Osteoblast (primary cell): ENCODE measurements at regions not wholly inside any gene's neighbourhood (a gene's known extent, or its start where the extent isn't known, plus 50 kb on each side); places are given as distances from the start of the nearest gene placed in this dataset.

ENCODE experiments used
- DNase-seq: peaks from one replicate; pipeline ENCODE4 v3.0.0; 2011; ENCODE audit warnings: low spot score, mixed read lengths; ENCODE audit not compliant: insufficient read length; ENCODE audit errors: missing footprints
- H2AFZ ChIP-seq: 2 replicates; pipeline ENCODE4 v1.6.0; 2011; ENCODE audit warnings: mild to moderate bottlenecking, low read length
- H3K27ac ChIP-seq: 2 replicates; pipeline ENCODE4 v1.5.1; 2011; ENCODE audit warnings: mild to moderate bottlenecking, low read depth, low read length, moderate library complexity
- H3K27me3 ChIP-seq: 2 replicates; pipeline ENCODE4 v1.6.0; 2012; ENCODE audit warnings: mild to moderate bottlenecking, control low read depth, inconsistent platforms, low read length, moderate library complexity; ENCODE audit not compliant: insufficient read depth
- H3K36me3 ChIP-seq: 2 replicates; pipeline ENCODE4 v1.5.1; 2011; ENCODE audit warnings: mild to moderate bottlenecking, low read length, control low read depth, moderate library complexity; ENCODE audit not compliant: insufficient read depth
- H3K4me1 ChIP-seq: 2 replicates; pipeline ENCODE4 v1.5.1; 2011; ENCODE audit warnings: mild to moderate bottlenecking, low read length, control low read depth, moderate library complexity; ENCODE audit not compliant: insufficient read depth
- H3K4me2 ChIP-seq: 2 replicates; pipeline ENCODE4 v1.6.0; 2011; ENCODE audit warnings: mild to moderate bottlenecking, low read length; ENCODE audit not compliant: insufficient read depth
- H3K4me3 ChIP-seq: fragments of 200-600 bp; sonication (generic); 3 replicates; pipeline ENCODE4 v1.5.1; 2012; ENCODE audit warnings: mild to moderate bottlenecking, low read length, inconsistent platforms; ENCODE audit not compliant: insufficient read depth
- H3K79me2 ChIP-seq: 2 replicates; pipeline ENCODE4 v1.6.0; 2012; ENCODE audit warnings: mild to moderate bottlenecking, low read length, control low read depth, inconsistent platforms; ENCODE audit not compliant: insufficient read depth
- H3K9me3 ChIP-seq: 2 replicates; pipeline ENCODE4 v1.5.1; 2011; ENCODE audit warnings: low read depth, low read length, control low read depth
- H4K20me1 ChIP-seq: 2 replicates; pipeline ENCODE4 v1.6.0; 2012; ENCODE audit warnings: mild to moderate bottlenecking, low read length, control low read depth; ENCODE audit not compliant: insufficient read depth
- TF ChIP-seq, protein P1 (sequence below): IDR thresholded peaks from 2 replicates; pipeline ENCODE4 v1.5.1; 2011; ENCODE audit warnings: mild to moderate bottlenecking, low read depth, low read length, moderate library complexity; ENCODE audit errors: extremely low read depth

- no peak overlapping the region for H3K4me2 ChIP-seq
- H3K27me3 ChIP-seq: no peaks in the 10 kb centered on the region
- H3K9me3 ChIP-seq: no peaks in the 10 kb centered on the region
- H3K36me3 ChIP-seq: no peaks in the 10 kb centered on the region
- no peak for DNase-seq
- no peaks in the 10 kb centered on the region for H4K20me1 ChIP-seq
- TF ChIP-seq, protein P1, sequence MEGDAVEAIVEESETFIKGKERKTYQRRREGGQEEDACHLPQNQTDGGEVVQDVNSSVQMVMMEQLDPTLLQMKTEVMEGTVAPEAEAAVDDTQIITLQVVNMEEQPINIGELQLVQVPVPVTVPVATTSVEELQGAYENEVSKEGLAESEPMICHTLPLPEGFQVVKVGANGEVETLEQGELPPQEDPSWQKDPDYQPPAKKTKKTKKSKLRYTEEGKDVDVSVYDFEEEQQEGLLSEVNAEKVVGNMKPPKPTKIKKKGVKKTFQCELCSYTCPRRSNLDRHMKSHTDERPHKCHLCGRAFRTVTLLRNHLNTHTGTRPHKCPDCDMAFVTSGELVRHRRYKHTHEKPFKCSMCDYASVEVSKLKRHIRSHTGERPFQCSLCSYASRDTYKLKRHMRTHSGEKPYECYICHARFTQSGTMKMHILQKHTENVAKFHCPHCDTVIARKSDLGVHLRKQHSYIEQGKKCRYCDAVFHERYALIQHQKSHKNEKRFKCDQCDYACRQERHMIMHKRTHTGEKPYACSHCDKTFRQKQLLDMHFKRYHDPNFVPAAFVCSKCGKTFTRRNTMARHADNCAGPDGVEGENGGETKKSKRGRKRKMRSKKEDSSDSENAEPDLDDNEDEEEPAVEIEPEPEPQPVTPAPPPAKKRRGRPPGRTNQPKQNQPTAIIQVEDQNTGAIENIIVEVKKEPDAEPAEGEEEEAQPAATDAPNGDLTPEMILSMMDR: no peak
- no peaks in the 10 kb centered on the region for H3K79me2 ChIP-seq
- no peak overlapping the region for H2AFZ ChIP-seq
- H3K4me3 ChIP-seq: no peak overlapping the region
- no peak overlapping the region for H3K27ac ChIP-seq
- no peaks in the 10 kb centered on the region for H3K4me1 ChIP-seq
Observed at GRCh38 chr2:107267086-107267485, 381.1 kb upstream of the ST6GAL2 start.

DNA sequence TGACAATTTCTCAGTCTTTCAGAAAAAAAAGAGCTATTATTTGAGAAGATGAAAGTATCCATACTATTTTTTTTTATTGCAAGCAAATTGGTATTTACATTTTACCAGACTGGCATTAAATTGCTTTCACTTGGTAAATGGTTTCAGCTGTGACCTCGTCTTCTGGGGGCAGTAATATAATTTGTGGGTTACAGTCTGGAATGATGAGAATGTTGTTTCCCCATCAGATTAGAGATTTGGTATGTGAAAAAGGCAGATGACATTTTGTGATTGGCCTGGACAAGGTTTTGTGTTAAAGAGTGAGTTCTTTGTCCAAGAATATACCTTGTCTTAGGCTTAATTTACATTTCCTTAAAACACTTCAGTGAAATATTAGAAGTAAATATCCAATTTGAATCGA is 390.1 kb upstream of the ST6GAL2 start:
- Histone ChIP-seq H2AFZ (no peak overlapping the region), H3K4me2 (no peak overlapping the region), H3K9me3 (no peaks in the 10 kb centered on the region), H3K79me2 (no peaks in the 10 kb centered on the region), H3K36me3 (no peaks in the 10 kb centered on the region), H3K27me3 (no peaks in the 10 kb centered on the region), H3K27ac (no peak overlapping the region), H3K4me3 (no peak overlapping the region), H3K4me1 (no peaks in the 10 kb centered on the region), H4K20me1 (no peaks in the 10 kb centered on the region)
- TF ChIP-seq, protein P1: no peak
- no peak for DNase-seq

DNA sequence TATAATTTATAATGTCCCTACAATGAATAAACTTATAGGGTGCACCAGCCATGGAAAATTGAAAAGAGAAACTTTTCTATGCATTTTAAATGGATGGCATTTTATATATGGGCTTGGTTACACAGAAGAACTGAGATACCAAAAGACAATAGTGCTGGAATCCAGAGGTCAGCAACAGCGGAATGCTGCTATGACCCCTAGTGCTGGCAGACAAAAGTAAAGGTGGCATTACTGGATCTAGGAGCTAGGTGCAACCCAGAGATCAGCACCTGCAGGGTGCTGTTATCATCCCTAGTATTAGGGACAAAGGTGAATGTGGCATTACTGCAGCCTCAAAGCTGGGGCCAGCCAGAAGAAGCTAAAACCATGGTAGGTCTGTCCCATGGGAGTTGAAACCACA is 392.7 kb upstream of the ST6GAL2 start:
- Histone ChIP-seq H3K9me3 (no peaks in the 10 kb centered on the region), H3K27ac (no peak overlapping the region), H3K27me3 (no peaks in the 10 kb centered on the region), H3K4me1 (no peaks in the 10 kb centered on the region), H3K4me3 (no peak overlapping the region), H3K4me2 (no peak overlapping the region), H3K36me3 (no peaks in the 10 kb centered on the region), H2AFZ (no peak overlapping the region), H3K79me2 (no peaks in the 10 kb centered on the region), H4K20me1 (no peaks in the 10 kb centered on the region)
- TF ChIP-seq, protein P1: no peak
- no peak for DNase-seq

- Histone ChIP-seq H4K20me1 (no peaks in the 10 kb centered on the region), H3K4me2 (no peak overlapping the region), H3K36me3 (no peaks in the 10 kb centered on the region), H3K27me3 (no peaks in the 10 kb centered on the region), H3K4me3 (no peak overlapping the region), H3K27ac (no peak overlapping the region), H3K79me2 (no peaks in the 10 kb centered on the region), H3K9me3 (no peaks in the 10 kb centered on the region), H2AFZ (no peak overlapping the region), H3K4me1 (no peaks in the 10 kb centered on the region)
- TF ChIP-seq, protein P1: no peak
- no peak for DNase-seq
Observed at GRCh38 chr2:107281637-107282036, 395.7 kb upstream of the ST6GAL2 start.
